Uterus (tissue), 3 donors: ENCODE measurements at regions not wholly inside any gene's neighbourhood (a gene's known extent, or its start where the extent isn't known, plus 50 kb on each side); places are given as distances from the start of the nearest gene placed in this dataset.

Experiments
- DNase-seq, 2 donors: peaks; one replicate each; pipeline ENCODE4 v3.0.0-alpha.2; 2019 to 2020
- H3K27ac ChIP-seq, 2 donors: fragments of 200-600 bp; sonication (generic); 1 replicate in 1 of 2; 2 replicates in 1 of 2; pipeline ENCODE4 v1.5.1; 2016 to 2018
- H3K27me3 ChIP-seq, 2 donors: fragments of 200-600 bp; sonication (generic); one replicate each; pipeline ENCODE4 v1.5.1; 2018 to 2019; ENCODE audit warnings: control low read depth in 1 of 2
- H3K36me3 ChIP-seq, 2 donors: fragments of 200-600 bp; sonication (generic); one replicate each; pipeline ENCODE4 v1.5.1; 2019; ENCODE audit warnings: control low read depth in 1 of 2
- H3K4me1 ChIP-seq, 2 donors: fragments of 200-600 bp; sonication (generic); one replicate each; pipeline ENCODE4 v1.5.1; 2018 to 2019; ENCODE audit warnings: control low read depth in 1 of 2
- H3K4me3 ChIP-seq, 2 donors: fragments of 200-600 bp; sonication (generic); 1 replicate in 1 of 2; 2 replicates in 1 of 2; pipeline ENCODE4 v1.5.1; 2018 to 2019; ENCODE audit warnings: mild to moderate bottlenecking in 1 of 2
- H3K9me3 ChIP-seq, 2 donors: fragments of 200-600 bp; sonication (generic); one replicate each; pipeline ENCODE4 v1.5.1; 2019; ENCODE audit warnings: control low read depth in 1 of 2
- POLR2A ChIP-seq, 2 donors: fragments of 450-650 bp; IDR thresholded peaks; one replicate each; pipeline ENCODE4 v1.6.1; 2016; ENCODE audit warnings: antibody characterized with exemption in 2 of 2, mild to moderate bottlenecking in 1 of 2, moderate library complexity in 1 of 2
- intact Hi-C: fragments of 100-400 bp; cut with DNase I; formaldehyde crosslinking; loops from one replicate; pipeline ENCODE4 v1.15.1; 2023; ENCODE audit warnings: low total_unique reads
- TF ChIP-seq, protein P1 (sequence below), 4 experiments: fragments of 200-600 bp in 2 of 4; fragments of 450-650 bp in 2 of 4; sonication (generic) in 2 of 4; IDR thresholded peaks; one replicate each; pipeline ENCODE4 v1.5.1; 2016 to 2019; ENCODE audit warnings: antibody characterized with exemption in 4 of 4, mild to moderate bottlenecking in 2 of 4, moderate library complexity in 1 of 4
- donor health status: DM: yes; HTN: yes; CAD: no.

DNA sequence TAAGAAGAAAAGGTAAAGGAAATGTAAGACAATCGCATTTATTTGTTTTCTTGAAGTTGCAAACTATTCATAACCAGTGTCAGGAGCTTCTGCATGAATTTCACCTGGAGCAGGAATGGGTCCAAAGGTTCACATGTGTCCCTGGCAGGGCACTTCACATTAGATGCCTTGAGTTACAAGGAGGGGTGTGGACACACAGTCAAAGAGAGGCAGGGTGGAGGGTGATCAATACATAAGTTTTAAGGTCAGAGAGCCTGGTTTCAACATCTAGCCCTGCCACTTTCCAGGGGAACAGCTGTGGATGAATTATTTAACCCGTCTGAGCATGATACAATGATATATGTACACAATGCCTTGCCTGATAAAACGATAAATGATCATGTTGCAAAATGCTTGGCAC, 321.4 kb downstream of the CYP26B1 start:
- intact Hi-C loops = no loop called here
- H3K4me1 ChIP-seq = no peaks in the 10 kb centered on the region
- no peak overlapping the region for H3K4me3 ChIP-seq
- no peaks in the 10 kb centered on the region for H3K9me3 ChIP-seq
- DNase-seq = no peak
- TF ChIP-seq POLR2A (IDR thresholded peaks at IDR 0.05) = no peak
- TF ChIP-seq, protein P1, sequence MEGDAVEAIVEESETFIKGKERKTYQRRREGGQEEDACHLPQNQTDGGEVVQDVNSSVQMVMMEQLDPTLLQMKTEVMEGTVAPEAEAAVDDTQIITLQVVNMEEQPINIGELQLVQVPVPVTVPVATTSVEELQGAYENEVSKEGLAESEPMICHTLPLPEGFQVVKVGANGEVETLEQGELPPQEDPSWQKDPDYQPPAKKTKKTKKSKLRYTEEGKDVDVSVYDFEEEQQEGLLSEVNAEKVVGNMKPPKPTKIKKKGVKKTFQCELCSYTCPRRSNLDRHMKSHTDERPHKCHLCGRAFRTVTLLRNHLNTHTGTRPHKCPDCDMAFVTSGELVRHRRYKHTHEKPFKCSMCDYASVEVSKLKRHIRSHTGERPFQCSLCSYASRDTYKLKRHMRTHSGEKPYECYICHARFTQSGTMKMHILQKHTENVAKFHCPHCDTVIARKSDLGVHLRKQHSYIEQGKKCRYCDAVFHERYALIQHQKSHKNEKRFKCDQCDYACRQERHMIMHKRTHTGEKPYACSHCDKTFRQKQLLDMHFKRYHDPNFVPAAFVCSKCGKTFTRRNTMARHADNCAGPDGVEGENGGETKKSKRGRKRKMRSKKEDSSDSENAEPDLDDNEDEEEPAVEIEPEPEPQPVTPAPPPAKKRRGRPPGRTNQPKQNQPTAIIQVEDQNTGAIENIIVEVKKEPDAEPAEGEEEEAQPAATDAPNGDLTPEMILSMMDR (IDR thresholded peaks at IDR 0.05) = no peak
- H3K27ac ChIP-seq = no peak overlapping the region
- no peaks in the 10 kb centered on the region for H3K27me3 ChIP-seq
- no peaks in the 10 kb centered on the region for H3K36me3 ChIP-seq

GRCh38 chr2:71824436-71824835, 323.2 kb downstream of the CYP26B1 start:
- Histone ChIP-seq H3K4me3 (no peak overlapping the region), H3K4me1 (no peaks in the 10 kb centered on the region), H3K9me3 (no peaks in the 10 kb centered on the region), H3K27ac (no peak overlapping the region), H3K36me3 (no peaks in the 10 kb centered on the region), H3K27me3 (no peaks in the 10 kb centered on the region)
- TF ChIP-seq POLR2A (IDR thresholded peaks at IDR 0.05) = no peak
- TF ChIP-seq, protein P1 (IDR thresholded peaks at IDR 0.05) = no peak
- intact Hi-C loops = no loop called here
- no peak for DNase-seq

DNA sequence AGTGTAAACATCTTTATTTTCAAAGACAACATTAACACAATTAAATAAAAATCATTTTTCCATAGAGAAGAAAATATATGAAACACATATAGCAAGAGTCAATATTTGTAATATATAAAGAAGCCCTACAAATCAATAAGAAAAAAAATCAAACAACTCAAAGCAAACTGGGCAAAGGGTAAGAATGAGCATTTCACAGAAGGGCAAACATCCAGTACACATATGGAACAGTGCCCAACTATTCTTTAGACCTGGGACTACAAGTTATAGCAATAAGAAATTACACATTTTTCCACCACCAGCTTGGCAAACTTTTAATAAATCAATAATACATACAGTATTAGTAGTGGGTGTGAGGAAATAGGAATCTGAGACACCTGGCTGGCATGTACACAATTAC, 324.1 kb downstream of the CYP26B1 start:
- Histone ChIP-seq H3K27me3 (no peaks in the 10 kb centered on the region), H3K4me3 (no peak overlapping the region), H3K4me1 (no peaks in the 10 kb centered on the region), H3K9me3 (no peaks in the 10 kb centered on the region), H3K27ac (no peak overlapping the region), H3K36me3 (no peaks in the 10 kb centered on the region)
- intact Hi-C loops = no loop called here
- no peak for TF ChIP-seq POLR2A (IDR thresholded peaks at IDR 0.05)
- TF ChIP-seq, protein P1 (IDR thresholded peaks at IDR 0.05) = no peak
- DNase-seq = no peak

GRCh38 chr2:71822463-71822862, 325.2 kb downstream of the CYP26B1 start:
- Histone ChIP-seq H3K27me3 (no peaks in the 10 kb centered on the region), H3K4me3 (no peak overlapping the region), H3K36me3 (no peaks in the 10 kb centered on the region), H3K9me3 (no peaks in the 10 kb centered on the region), H3K4me1 (no peaks in the 10 kb centered on the region), H3K27ac (no peak overlapping the region)
- no peak for DNase-seq
- intact Hi-C loops = no loop called here
- TF ChIP-seq POLR2A (IDR thresholded peaks at IDR 0.05) = no peak
- TF ChIP-seq, protein P1 (IDR thresholded peaks at IDR 0.05) = no peak

DNA sequence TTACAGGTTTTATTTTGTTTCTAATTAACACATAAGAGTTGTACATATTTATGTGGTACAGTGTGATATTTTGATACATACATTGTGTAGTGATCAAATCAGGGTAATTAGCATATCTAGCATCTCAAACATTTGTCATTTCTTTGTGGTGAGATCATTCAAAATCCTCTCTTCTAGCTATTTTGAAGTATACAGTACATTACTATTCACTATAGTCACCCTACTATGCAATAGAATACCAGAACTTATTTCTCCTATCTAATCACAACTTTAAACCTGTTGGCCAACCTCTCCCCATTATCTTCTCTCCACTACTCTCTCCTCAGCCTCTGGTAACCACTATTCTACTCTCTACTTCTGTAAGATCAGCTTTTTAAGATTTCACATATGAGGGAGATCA, 325.8 kb downstream of the CYP26B1 start:
- H3K4me3 ChIP-seq = no peak overlapping the region
- no peak overlapping the region for H3K27ac ChIP-seq
- intact Hi-C loops = no loop called here
- H3K27me3 ChIP-seq = no peaks in the 10 kb centered on the region
- no peaks in the 10 kb centered on the region for H3K36me3 ChIP-seq
- H3K9me3 ChIP-seq = no peaks in the 10 kb centered on the region
- TF ChIP-seq, protein P1 (IDR thresholded peaks at IDR 0.05) = no peak
- no peak for TF ChIP-seq POLR2A (IDR thresholded peaks at IDR 0.05)
- H3K4me1 ChIP-seq = no peaks in the 10 kb centered on the region
- no peak for DNase-seq
